Fibroblast of mammary gland (primary cell): ENCODE measurements at regions not wholly inside any gene's neighbourhood (a gene's known extent, or its start where the extent isn't known, plus 50 kb on each side); places are given as distances from the start of the nearest gene placed in this dataset.

Experiments
- DNase-seq: peaks from one replicate; pipeline ENCODE4 v3.0.0-alpha.2; 2010; ENCODE audit warnings: low read depth
- H3K4me3 ChIP-seq: 2 replicates; pipeline ENCODE4 v1.5.1; 2011; ENCODE audit warnings: low read depth, mild to moderate bottlenecking, low read length, moderate library complexity; ENCODE audit not compliant: control insufficient read depth
- TF ChIP-seq, protein P1 (sequence below): conservative IDR thresholded peaks from 2 replicates; pipeline ENCODE4 v1.5.1; 2011; ENCODE audit warnings: low read depth, low read length, inconsistent platforms; ENCODE audit not compliant: control insufficient read depth, insufficient read depth

- TF ChIP-seq, protein P1, sequence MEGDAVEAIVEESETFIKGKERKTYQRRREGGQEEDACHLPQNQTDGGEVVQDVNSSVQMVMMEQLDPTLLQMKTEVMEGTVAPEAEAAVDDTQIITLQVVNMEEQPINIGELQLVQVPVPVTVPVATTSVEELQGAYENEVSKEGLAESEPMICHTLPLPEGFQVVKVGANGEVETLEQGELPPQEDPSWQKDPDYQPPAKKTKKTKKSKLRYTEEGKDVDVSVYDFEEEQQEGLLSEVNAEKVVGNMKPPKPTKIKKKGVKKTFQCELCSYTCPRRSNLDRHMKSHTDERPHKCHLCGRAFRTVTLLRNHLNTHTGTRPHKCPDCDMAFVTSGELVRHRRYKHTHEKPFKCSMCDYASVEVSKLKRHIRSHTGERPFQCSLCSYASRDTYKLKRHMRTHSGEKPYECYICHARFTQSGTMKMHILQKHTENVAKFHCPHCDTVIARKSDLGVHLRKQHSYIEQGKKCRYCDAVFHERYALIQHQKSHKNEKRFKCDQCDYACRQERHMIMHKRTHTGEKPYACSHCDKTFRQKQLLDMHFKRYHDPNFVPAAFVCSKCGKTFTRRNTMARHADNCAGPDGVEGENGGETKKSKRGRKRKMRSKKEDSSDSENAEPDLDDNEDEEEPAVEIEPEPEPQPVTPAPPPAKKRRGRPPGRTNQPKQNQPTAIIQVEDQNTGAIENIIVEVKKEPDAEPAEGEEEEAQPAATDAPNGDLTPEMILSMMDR: no peak
- H3K4me3 ChIP-seq: no peak overlapping the region
- DNase-seq: no peak
Measured at GRCh38 chr15:98282656-98283332, 322.3 kb downstream of the ARRDC4 start.

- TF ChIP-seq, protein P1: no peak
- peak; percentile 2 for DNase-seq
- H3K4me3 ChIP-seq: no peak overlapping the region
Measured at GRCh38 chr15:98286200-98286599, 325.7 kb downstream of the ARRDC4 start.

GRCh38 chr15:98286831-98287230, 326.3 kb downstream of the ARRDC4 start:
- peak; percentile 66 for DNase-seq
- TF ChIP-seq, protein P1: no peak
- H3K4me3 ChIP-seq: no peak overlapping the region

- no peak overlapping the region for H3K4me3 ChIP-seq
- TF ChIP-seq, protein P1: no peak
- no peak for DNase-seq
Measured at GRCh38 chr15:98288091-98288590, 327.6 kb downstream of the ARRDC4 start.

DNA sequence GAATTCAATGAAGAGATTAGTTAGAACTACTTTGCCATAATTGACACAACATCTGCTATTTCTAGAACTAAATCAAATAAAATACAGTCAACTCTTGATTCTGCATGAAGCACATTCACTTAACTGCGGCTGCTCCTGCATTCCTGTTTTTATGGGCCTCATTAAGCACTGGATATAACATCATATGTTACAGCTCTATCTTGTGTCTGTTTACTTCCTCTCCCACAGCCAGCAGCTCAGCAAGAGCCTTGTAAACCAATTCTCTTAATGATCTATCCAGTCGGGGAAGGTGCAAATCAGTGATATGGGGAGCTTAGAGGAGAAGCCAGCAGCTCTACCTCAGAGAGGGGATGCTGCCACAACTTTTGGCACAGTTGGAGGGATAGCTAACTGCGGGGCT, 329.2 kb downstream of the ARRDC4 start:
- H3K4me3 ChIP-seq: no peak overlapping the region
- TF ChIP-seq, protein P1: no peak
- no peak for DNase-seq

GRCh38 chr15:98292442-98293240, 332.1 kb downstream of the ARRDC4 start:
- no peak overlapping the region for H3K4me3 ChIP-seq
- DNase-seq: peak; percentile 28
- TF ChIP-seq, protein P1: peak; percentile 70
